Neural crest cell (in vitro differentiated cells): ENCODE measurements at regions not wholly inside any gene's neighbourhood (a gene's known extent, or its start where the extent isn't known, plus 50 kb on each side); places are given as distances from the start of the nearest gene placed in this dataset.

Experiments used
- DNase-seq: peaks from one replicate; pipeline ENCODE4 v3.0.0; 2021; ENCODE audit warnings: low read depth, mixed read lengths, low spot score
- H3K27ac Mint-ChIP-seq: one replicate; pipeline ENCODE4 v1.8.0; 2021; ENCODE audit warnings: mild to moderate bottlenecking, mixed read lengths; ENCODE audit not compliant: unreplicated experiment
- H3K27me3 Mint-ChIP-seq: 2 replicates; pipeline ENCODE4 v1.8.0; 2021; ENCODE audit warnings: low read depth, mild to moderate bottlenecking, mixed read lengths
- H3K36me3 Mint-ChIP-seq: 2 replicates; pipeline ENCODE4 v1.8.0; 2021; ENCODE audit warnings: low read depth, mild to moderate bottlenecking, mixed read lengths
- H3K4me1 Mint-ChIP-seq: 2 replicates; pipeline ENCODE4 v1.8.0; 2021; ENCODE audit warnings: mixed read lengths
- H3K4me3 Mint-ChIP-seq: one replicate; pipeline ENCODE4 v1.8.0; 2021; ENCODE audit warnings: mild to moderate bottlenecking, mixed read lengths
- H3K9me3 Mint-ChIP-seq: 2 replicates; pipeline ENCODE4 v1.8.0; 2021; ENCODE audit warnings: mixed read lengths
- CTCF ChIP-seq: fragments of 200-600 bp; sonication (generic); conservative IDR thresholded peaks from 2 replicates; pipeline ENCODE4 v1.5.0; 2021; ENCODE audit warnings: antibody characterized with exemption, mild to moderate bottlenecking

- Mint-ChIP-seq H3K36me3 (no peaks in the 10 kb centered on the region), H3K27me3 (no peaks in the 10 kb centered on the region), H3K4me1 (peaks cover 15% of the 10 kb centered on the region), H3K4me3 (no peak overlapping the region), H3K9me3 (peaks cover 5% of the 10 kb centered on the region), H3K27ac (no peak overlapping the region)
- no peak for DNase-seq
- no peak for TF ChIP-seq CTCF
These were observed 127.3 kb upstream of the POU3F1 start for GRCh38 chr1:38173848-38174247.

- Mint-ChIP-seq H3K9me3 (peaks cover 5% of the 10 kb centered on the region), H3K27me3 (no peaks in the 10 kb centered on the region), H3K27ac (no peak overlapping the region), H3K36me3 (no peaks in the 10 kb centered on the region), H3K4me1 (peaks cover 15% of the 10 kb centered on the region), H3K4me3 (no peak overlapping the region)
- no peak for DNase-seq
- TF ChIP-seq CTCF: no peak
These were observed 126.7 kb upstream of the POU3F1 start for GRCh38 chr1:38173157-38173831.

- Mint-ChIP-seq H3K36me3 (no peaks in the 10 kb centered on the region), H3K27ac (no peak overlapping the region), H3K4me3 (no peak overlapping the region), H3K9me3 (peaks cover 5% of the 10 kb centered on the region), H3K4me1 (no peaks in the 10 kb centered on the region), H3K27me3 (no peaks in the 10 kb centered on the region)
- no peak for DNase-seq
- TF ChIP-seq CTCF: no peak
These were observed 122.5 kb upstream of the POU3F1 start for GRCh38 chr1:38169121-38169520.

- Mint-ChIP-seq H3K4me1 (no peaks in the 10 kb centered on the region), H3K9me3 (peaks cover 5% of the 10 kb centered on the region), H3K27ac (no peak overlapping the region), H3K27me3 (no peaks in the 10 kb centered on the region), H3K36me3 (no peaks in the 10 kb centered on the region), H3K4me3 (no peak overlapping the region)
- TF ChIP-seq CTCF: no peak
- no peak for DNase-seq
These were observed 121.8 kb upstream of the POU3F1 start for GRCh38 chr1:38168365-38168764.

GRCh38 chr1:38166461-38166860 lies 119.9 kb upstream of the POU3F1 start:
- H3K27ac Mint-ChIP-seq: no peak overlapping the region
- H3K4me1 Mint-ChIP-seq: no peaks in the 10 kb centered on the region
- peaks cover 2% of the 10 kb centered on the region for H3K9me3 Mint-ChIP-seq
- no peak for DNase-seq
- no peak overlapping the region for H3K4me3 Mint-ChIP-seq
- H3K27me3 Mint-ChIP-seq: no peaks in the 10 kb centered on the region
- TF ChIP-seq CTCF: no peak
- H3K36me3 Mint-ChIP-seq: no peaks in the 10 kb centered on the region
